Duodenal mucosa (tissue), 2 donors: ENCODE measurements at regions not wholly inside any gene's neighbourhood (a gene's known extent, or its start where the extent isn't known, plus 50 kb on each side); places are given as distances from the start of the nearest gene placed in this dataset.

Experiments used
- H3K27ac ChIP-seq: one replicate; pipeline ENCODE4 v1.7.0; 2013; ENCODE audit warnings: low read depth, low read length
- H3K27me3 ChIP-seq, 2 donors: one replicate each; pipeline ENCODE4 v1.7.0; 2013; ENCODE audit warnings: low read length in 2 of 2, control low read depth in 1 of 2; ENCODE audit not compliant: insufficient read depth in 2 of 2, control insufficient read depth in 1 of 2
- H3K36me3 ChIP-seq, 2 donors: one replicate each; pipeline ENCODE4 v1.7.0; 2013; ENCODE audit warnings: low read length in 2 of 2, control low read depth in 1 of 2; ENCODE audit not compliant: insufficient read depth in 2 of 2, control insufficient read depth in 1 of 2
- H3K4me1 ChIP-seq, 2 donors: one replicate each; pipeline ENCODE4 v1.7.0; 2013; ENCODE audit warnings: low read length in 2 of 2, control low read depth in 1 of 2; ENCODE audit not compliant: insufficient read depth in 2 of 2, control insufficient read depth in 1 of 2
- H3K4me3 ChIP-seq, 2 donors: one replicate each; pipeline ENCODE4 v1.7.0; 2013; ENCODE audit warnings: low read length in 2 of 2, low read depth in 1 of 2
- H3K9ac ChIP-seq, 2 donors: one replicate each; pipeline ENCODE4 v1.7.0; 2013; ENCODE audit warnings: low read length in 2 of 2, low read depth in 1 of 2
- H3K9me3 ChIP-seq, 2 donors: one replicate each; pipeline ENCODE4 v1.7.0; 2013; ENCODE audit warnings: low read length in 2 of 2, control low read depth in 1 of 2; ENCODE audit not compliant: control insufficient read depth in 1 of 2

DNA sequence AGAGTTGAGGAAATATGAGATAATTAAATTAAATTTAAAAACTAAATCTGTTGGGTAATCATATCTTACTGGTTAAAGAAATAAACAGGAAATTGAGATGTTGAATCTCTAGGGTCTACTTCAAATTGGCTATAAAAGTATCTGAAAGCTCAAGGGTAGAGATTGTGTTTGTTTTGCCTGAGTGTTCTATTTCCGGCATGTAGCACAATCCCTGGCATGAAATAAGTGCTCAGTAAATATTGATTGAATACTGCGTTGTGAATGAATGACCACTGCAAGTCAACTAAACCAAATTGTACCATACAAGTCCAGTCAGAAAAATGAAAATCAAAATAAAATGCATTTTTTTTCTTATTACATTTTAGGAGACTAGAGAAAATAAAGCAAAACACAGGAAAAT lies 709.8 kb downstream of the EPM2A start:
- H3K9ac ChIP-seq: no peak overlapping the region
- no peak overlapping the region for H3K27ac ChIP-seq
- no peaks in the 10 kb centered on the region for H3K9me3 ChIP-seq
- H3K4me3 ChIP-seq: no peak overlapping the region
- H3K4me1 ChIP-seq: no peaks in the 10 kb centered on the region
- no peaks in the 10 kb centered on the region for H3K36me3 ChIP-seq
- H3K27me3 ChIP-seq: no peaks in the 10 kb centered on the region

GRCh38 chr6:145026267-145026679 lies 709.0 kb downstream of the EPM2A start:
- Histone ChIP-seq H3K27ac (no peak overlapping the region), H3K4me1 (no peaks in the 10 kb centered on the region), H3K9me3 (no peaks in the 10 kb centered on the region), H3K9ac (no peak overlapping the region), H3K36me3 (no peaks in the 10 kb centered on the region), H3K4me3 (no peak overlapping the region), H3K27me3 (no peaks in the 10 kb centered on the region)

DNA sequence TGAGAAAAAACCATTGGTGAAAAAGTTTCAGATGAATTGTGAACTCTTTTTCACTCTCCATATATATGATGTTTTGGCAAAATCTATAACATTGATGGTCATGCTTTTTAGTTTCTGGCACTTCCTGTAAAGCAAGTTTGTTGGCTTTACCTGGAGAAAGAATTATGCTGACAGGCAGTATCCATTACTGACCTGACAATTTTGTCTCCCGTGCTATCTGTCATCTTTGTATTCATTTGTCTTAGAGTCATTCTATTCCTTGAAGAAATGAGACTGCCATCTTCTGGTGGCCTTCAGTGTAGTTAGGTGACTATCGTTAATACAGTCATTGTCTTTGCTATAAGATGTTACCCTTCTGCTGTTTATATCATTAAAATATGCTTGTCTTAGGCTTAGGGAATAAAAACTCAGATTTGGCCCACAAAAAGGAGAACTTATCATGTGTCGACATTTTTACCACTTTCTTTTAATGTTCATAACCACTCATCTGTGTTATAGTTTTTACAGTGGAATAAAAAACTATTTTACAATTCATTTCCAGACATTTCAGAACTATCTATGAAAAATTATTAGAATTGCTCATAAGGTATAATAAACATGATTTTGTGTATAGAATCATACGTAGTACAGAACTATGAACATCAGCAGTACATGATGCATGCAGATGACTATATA lies 707.0 kb downstream of the EPM2A start:
- no peaks in the 10 kb centered on the region for H3K27me3 ChIP-seq
- H3K36me3 ChIP-seq: no peaks in the 10 kb centered on the region
- H3K4me1 ChIP-seq: no peaks in the 10 kb centered on the region
- H3K27ac ChIP-seq: no peak overlapping the region
- no peaks in the 10 kb centered on the region for H3K9me3 ChIP-seq
- no peak overlapping the region for H3K9ac ChIP-seq
- no peak overlapping the region for H3K4me3 ChIP-seq

DNA sequence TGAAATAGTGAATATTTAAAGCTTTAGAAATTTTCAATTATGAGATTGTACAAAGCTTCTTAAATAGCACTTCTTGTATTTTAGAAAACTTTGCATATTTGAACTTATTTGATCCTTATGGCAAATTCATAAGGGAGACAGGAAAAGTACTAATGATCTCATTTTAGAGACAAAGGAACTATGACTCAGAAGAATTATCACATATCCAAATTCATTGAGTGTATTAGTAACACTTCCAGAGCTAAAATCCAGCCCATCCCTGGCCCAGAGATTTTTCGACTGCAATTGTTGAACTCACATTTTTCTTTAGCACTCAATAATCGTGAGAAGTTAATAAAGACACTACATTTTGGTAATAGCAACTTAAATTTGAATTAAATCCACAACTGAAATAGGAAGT lies 704.3 kb downstream of the EPM2A start:
- H3K36me3 ChIP-seq: no peaks in the 10 kb centered on the region
- H3K27ac ChIP-seq: no peak overlapping the region
- no peak overlapping the region for H3K9ac ChIP-seq
- H3K4me3 ChIP-seq: no peak overlapping the region
- H3K27me3 ChIP-seq: no peaks in the 10 kb centered on the region
- no peaks in the 10 kb centered on the region for H3K9me3 ChIP-seq
- no peaks in the 10 kb centered on the region for H3K4me1 ChIP-seq

- no peak overlapping the region for H3K9ac ChIP-seq
- H3K27ac ChIP-seq: no peak overlapping the region
- no peak overlapping the region for H3K4me3 ChIP-seq
- no peaks in the 10 kb centered on the region for H3K9me3 ChIP-seq
- H3K27me3 ChIP-seq: no peaks in the 10 kb centered on the region
- no peaks in the 10 kb centered on the region for H3K4me1 ChIP-seq
- no peaks in the 10 kb centered on the region for H3K36me3 ChIP-seq
These were observed 703.4 kb downstream of the EPM2A start for GRCh38 chr6:145031962-145032361.

DNA sequence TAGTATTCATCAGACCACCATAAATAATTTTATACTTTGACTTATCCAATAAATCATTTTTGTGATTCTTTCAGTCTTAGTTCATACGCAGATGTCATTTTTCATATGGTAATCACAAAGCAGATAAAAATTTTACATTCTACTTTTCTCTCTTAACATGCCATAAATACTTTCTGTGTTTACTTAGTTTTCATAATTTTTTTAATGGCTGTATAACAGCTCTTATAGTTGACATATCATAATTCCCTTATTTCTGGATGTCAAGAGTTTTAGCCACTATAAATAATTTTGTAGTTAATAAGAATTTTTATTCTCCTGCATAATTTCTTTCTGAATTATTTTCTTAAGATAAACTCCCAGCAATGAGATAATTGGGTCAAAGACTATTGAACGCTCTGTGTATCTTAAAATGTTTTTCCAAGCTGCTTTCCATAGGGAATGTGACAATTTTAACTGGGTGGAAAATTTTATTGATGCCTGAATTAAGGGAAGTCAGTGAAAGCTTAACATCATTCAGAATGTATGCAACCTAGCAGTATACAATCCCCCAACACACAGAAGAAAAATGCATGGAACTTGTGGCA lies 702.7 kb downstream of the EPM2A start:
- H3K4me1 ChIP-seq: no peaks in the 10 kb centered on the region
- no peak overlapping the region for H3K27ac ChIP-seq
- H3K9ac ChIP-seq: no peak overlapping the region
- H3K27me3 ChIP-seq: no peaks in the 10 kb centered on the region
- no peaks in the 10 kb centered on the region for H3K36me3 ChIP-seq
- H3K9me3 ChIP-seq: no peaks in the 10 kb centered on the region
- H3K4me3 ChIP-seq: no peak overlapping the region

- Histone ChIP-seq H3K27me3 (no peaks in the 10 kb centered on the region), H3K4me3 (no peak overlapping the region), H3K9ac (no peak overlapping the region), H3K4me1 (no peaks in the 10 kb centered on the region), H3K36me3 (no peaks in the 10 kb centered on the region), H3K9me3 (no peaks in the 10 kb centered on the region), H3K27ac (no peak overlapping the region)
These were observed 700.7 kb downstream of the EPM2A start for GRCh38 chr6:145034664-145035063.

GRCh38 chr6:145036236-145036635 lies 699.1 kb downstream of the EPM2A start:
- Histone ChIP-seq H3K4me3 (no peak overlapping the region), H3K36me3 (no peaks in the 10 kb centered on the region)

DNA sequence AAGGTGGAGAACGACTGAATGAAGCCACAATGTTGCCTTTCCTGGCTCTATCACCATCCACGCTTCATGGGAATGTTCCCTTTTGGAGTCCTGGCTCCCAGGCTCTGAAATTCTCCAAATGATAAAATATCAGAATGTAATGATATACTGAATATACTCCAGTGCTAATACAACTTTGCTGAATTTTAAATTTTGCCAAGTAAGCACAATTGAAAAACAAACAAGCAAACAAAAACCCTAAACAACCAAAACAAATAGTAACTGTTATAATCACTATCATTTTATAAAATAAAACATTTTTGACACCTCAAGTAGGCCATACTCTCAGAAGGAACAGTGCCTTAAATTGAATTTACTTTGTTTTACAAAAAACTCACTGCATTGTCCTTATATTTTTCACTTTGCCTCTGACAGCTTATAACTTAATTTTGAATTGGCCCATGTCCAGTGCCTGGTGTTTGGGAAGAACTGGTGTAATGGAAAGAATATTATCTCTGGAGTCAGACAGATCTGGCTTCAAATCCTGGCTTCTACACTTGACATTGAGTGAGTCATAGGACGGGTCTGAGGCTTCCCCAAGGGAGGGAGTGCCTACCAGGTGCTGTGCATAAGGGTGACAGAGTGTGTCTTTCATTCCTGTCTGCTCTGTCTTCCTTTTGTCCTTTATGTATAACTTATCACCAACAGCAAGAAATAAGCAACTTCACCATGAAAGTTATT lies 698.3 kb downstream of the EPM2A start:
- no peak overlapping the region for H3K9ac ChIP-seq
- no peaks in the 10 kb centered on the region for H3K4me1 ChIP-seq
- no peaks in the 10 kb centered on the region for H3K9me3 ChIP-seq
- no peak overlapping the region for H3K4me3 ChIP-seq
- H3K27me3 ChIP-seq: no peaks in the 10 kb centered on the region
- no peaks in the 10 kb centered on the region for H3K36me3 ChIP-seq
- no peak overlapping the region for H3K27ac ChIP-seq

More at GRCh38 chr6:145036236-145036635, 699.1 kb downstream of the EPM2A start:
- no peak overlapping the region for H3K27ac ChIP-seq
- H3K4me1 ChIP-seq: no peaks in the 10 kb centered on the region
- no peaks in the 10 kb centered on the region for H3K27me3 ChIP-seq
- H3K9me3 ChIP-seq: no peaks in the 10 kb centered on the region
- no peak overlapping the region for H3K9ac ChIP-seq

DNA sequence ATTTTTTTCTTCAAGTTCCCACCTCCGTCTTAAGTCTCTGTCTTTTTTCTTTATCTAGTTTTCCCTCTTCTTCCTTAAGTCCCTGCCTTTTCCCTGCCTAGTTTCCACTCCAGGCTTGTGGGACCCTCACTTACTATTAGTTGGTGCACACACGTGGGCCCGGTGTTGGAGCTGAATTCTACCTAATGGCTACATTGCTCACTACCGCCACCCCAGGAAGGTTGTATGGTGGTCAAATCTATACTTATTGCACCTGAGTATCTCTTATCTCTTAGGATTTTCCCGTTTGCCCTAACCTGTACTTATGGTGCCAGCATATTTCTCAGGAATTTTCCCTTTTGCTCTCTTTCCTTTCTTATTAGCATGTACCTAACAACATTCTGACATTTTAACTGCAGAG lies 692.8 kb downstream of the EPM2A start:
- Histone ChIP-seq H3K27ac (no peak overlapping the region), H3K27me3 (no peaks in the 10 kb centered on the region), H3K36me3 (no peaks in the 10 kb centered on the region), H3K4me3 (no peak overlapping the region), H3K9ac (no peak overlapping the region), H3K4me1 (no peaks in the 10 kb centered on the region), H3K9me3 (no peaks in the 10 kb centered on the region)
